ELF-1 (cell line): ENCODE measurements at regions not wholly inside any gene's neighbourhood (a gene's known extent, or its start where the extent isn't known, plus 50 kb on each side); places are given as distances from the start of the nearest gene placed in this dataset.

ENCODE experiments used
- DNase-seq: peaks from one replicate; pipeline ENCODE4 v3.0.0-alpha.2; 2016; ENCODE audit warnings: low read depth, low spot score

DNA sequence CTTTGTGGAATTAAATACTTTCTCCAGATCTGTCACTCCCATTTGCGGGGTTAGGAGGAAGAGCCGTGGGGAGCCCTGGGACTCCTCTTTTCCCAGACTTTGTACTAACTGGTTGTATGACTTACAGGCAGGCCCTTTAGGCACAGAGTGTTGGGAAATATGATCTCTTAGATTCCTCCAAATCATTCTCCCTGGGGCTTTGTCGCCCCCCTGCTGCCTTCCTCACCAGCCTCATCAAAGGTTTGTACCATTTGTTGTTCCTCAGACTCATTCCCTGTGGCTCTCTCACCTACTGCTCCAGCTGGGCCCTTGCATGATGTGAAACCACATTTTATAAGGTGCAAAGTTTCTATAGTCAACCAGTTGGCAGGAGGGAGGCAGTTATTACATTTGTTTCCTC is 56.4 kb downstream of the CRYGS start:
- peak; percentile 64 for DNase-seq

GRCh38 chr3:186487037-186487436 is 57.1 kb downstream of the CRYGS start:
- DNase-seq = no peak

- DNase-seq = no peak
Measured at GRCh38 chr3:186483611-186484340, 60.4 kb downstream of the CRYGS start.

DNA sequence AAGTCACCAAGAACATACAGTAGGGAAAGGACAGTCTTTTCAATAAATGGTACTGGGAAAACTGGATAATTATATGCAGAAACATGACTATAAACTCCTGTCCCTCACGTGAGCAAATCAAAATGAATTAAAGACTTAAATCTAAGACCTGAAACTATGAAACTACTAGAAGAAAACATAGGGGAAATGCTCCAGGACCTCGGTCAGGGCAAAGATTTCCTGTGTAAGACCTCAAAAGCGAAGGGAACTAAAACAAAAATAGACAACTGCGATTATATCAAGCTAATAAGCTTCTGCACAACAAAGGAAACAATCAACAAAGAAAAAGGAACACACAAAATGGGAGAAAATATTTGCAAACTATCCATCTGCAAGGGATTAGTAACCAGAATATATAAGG is 62.7 kb downstream of the CRYGS start:
- no peak for DNase-seq

GRCh38 chr3:186477876-186478275 is 66.3 kb downstream of the CRYGS start:
- no peak for DNase-seq

GRCh38 chr3:186477033-186477432 is 67.1 kb downstream of the CRYGS start:
- DNase-seq = no peak

- no peak for DNase-seq
Measured at GRCh38 chr3:186476541-186476940, 67.6 kb downstream of the CRYGS start.

DNA sequence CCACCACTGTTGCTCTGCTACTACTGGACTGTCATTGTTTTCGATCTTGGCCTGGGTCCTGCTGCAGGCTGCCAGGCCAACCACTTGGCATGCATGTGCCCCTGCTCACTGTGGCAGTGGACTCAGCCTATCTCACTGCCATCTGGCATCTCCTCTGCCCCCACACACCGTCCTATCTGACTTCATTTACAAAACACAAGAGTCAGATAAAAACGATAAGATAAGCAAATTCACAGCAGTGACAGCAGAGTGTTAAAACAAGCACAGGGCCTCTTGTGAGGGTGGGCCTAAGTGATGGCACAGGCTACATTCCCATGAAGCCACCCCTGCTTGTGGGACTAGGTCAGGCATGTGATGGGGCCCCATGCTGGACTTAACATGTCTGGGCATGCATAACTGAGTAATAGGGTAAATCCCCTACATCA is 68.1 kb downstream of the CRYGS start:
- DNase-seq = no peak

GRCh38 chr3:186473166-186473565 is 71.0 kb downstream of the CRYGS start:
- no peak for DNase-seq

DNA sequence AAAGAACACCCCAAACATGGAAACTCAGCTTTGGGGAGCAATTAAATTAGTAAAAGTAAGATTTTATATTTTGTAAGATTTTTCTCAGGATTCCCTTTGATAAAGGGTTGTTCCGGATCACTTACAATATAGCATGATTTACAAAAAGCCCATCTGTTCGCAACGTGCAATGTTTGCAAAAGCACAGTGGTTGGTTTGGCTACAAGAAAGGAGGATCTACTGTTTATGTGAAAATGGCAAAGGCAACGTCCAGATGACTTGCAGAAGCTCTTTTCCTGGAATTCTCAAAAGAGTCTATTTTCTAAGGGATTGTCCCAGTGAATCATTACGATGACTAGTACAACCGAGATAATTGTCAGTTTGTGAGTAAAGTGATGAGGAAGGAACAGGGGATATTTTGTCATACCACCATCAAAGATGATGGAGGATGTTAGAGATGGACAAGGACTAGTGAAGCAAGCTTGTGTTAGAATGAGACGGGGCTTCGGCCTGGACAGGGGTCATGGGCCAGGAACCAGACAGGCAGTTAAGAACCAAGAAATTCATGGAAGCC is 71.6 kb downstream of the CRYGS start:
- no peak for DNase-seq

DNA sequence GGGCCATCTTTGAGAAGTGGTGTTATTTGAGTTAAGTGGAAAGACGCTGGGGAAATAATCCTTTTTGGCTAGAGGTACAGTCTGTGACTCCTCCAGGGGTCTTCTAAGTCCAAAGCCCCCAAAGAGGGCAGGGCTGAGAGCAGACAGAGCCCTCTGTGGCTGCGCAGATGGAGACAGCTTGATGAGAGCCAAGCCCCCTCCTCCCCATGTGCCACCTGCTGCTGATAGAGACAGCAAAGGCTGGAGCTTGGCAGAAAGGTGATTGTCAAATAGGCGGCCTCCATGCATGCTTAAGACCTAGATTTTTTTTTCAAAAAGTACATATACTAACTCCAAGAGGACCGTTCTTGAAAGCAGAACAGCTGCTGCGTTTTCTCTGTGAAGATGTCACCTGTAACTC is 72.4 kb downstream of the CRYGS start:
- no peak for DNase-seq

DNA sequence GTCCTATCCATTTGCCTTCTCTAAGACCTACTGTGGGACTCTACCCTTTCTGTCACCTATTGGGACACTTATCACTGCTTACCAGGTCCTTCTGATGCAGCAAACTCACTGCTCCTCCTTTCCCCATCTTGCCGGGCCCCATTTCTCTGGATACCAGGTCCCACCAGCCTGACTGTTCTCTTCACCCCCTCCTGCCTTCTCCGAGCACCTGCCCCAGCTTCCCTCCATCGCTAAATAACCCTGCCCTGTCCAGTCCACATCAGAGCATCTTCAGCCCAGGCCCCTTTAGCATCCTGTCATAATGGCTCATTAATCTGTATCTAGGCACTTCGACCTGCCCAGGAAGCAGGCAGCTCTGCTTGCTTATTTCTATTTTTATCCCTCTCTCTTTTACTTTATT is 74.7 kb downstream of the CRYGS start:
- DNase-seq = no peak

DNA sequence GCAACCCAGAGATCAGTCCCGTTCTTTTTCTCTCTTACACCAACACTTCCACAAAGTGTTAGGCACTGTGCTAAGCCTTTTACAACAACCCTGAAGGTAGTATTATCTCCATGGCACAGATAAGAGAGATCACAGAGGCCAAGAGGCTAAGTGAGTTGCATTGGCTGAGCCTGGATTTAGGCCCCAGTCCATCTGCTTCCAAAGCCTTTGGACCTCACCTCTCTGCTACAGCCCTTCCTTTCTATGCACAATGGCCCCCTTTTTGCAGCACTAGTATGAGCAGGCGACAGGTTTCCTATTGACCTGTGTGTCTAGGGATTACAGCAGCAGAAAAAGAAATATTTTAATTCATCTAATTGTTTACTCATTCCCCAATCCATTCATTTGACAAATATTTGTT is 76.2 kb downstream of the CRYGS start:
- peak; percentile 15 for DNase-seq

DNA sequence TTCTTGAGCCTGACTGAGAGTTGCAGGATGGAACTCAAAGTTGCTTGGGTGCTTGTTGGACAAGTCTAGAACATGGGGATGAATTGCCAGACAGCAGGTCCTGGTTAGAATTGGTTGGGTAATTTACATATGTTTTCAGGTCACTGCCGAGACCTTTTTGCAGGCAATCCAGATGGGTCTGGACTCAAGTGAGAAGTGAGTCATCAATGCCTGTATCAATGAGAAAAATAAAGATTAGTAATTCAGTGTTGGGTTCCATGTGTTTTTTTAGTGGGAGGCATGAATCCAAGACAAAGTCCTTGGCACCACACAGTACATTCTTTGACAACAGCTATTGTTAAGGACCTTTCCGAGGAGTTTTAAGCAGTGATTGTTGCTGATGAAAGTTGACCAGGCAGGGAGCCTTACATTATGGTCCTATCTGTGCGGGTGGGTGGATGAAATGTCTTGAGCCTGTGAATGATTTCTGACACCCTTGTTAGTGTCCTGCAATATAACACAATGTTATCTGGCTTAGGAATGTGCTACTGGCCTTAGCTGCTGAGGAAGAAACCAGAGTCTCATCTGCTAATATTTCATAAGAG is 77.7 kb downstream of the CRYGS start:
- DNase-seq = no peak

GRCh38 chr3:186465508-186465907 is 78.7 kb downstream of the CRYGS start:
- no peak for DNase-seq

GRCh38 chr3:186464424-186465093 is 79.6 kb downstream of the CRYGS start:
- DNase-seq = no peak

DNA sequence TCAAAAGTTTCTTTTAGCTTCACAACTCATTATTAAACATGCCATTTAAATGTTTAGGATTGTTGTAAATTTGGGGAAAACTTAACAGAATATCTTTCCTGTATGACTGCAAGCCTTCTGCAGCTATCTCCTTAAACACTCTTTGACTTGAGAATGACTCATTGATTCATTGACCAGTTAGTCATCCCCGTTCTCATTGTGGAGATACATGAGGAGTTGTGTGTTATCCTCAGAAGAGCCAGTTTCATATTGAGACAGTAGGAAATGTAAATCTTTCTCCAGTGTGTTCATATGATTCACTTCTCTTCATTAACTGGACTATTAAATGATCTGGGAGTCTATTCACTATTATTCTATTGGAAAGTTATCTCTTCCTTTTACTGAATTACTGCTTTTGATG is 83.0 kb downstream of the CRYGS start:
- DNase-seq = no peak

DNA sequence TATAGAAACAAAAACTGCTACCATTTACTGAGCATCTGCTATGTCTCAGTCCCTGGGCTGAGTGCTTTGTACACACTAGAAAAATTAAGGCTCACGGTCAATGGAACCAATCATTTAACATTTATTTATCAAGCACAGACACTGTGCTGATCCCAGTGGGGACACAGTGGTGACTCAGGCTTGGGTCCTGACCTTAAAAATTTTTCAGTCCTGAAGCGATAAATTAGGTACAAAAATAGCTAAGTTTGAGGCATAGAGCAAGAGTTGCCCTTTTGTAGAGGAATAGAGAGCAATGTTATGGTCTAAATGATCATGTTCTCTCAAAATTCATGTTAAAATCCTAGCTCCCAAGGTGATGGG is 85.1 kb downstream of the CRYGS start:
- no peak for DNase-seq

GRCh38 chr3:186458306-186459107 is 85.7 kb downstream of the CRYGS start:
- no peak for DNase-seq

DNA sequence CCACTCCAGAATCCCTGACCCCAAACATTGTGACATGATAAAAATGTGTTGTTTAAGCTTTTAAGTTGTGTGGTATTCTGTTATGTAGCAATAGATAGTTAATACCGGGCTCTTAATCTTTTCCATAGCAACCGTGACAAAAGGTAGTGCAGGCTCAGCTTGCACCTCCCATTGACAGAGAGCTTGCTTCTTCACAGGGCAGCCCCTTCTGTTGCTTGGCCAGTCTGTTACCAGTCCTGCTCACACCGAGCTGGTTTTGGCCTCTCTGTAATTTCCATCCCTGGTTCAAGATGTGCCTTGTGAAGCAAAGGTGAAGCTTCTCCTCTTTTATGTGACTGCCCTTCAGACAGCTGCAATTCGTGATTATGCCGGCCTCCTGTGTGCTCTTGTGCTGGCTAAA is 86.9 kb downstream of the CRYGS start:
- no peak for DNase-seq

GRCh38 chr3:186456731-186457191 is 87.4 kb downstream of the CRYGS start:
- no peak for DNase-seq
